ENCODE measurements at regions not wholly inside any gene's neighbourhood (a gene's known extent, or its start where the extent isn't known, plus 50 kb on each side); places are given as distances from the start of the nearest gene placed in this dataset.
A peak's percentile ranks its signal among the peaks of the same experiment; 100 is the strongest.

DNA sequence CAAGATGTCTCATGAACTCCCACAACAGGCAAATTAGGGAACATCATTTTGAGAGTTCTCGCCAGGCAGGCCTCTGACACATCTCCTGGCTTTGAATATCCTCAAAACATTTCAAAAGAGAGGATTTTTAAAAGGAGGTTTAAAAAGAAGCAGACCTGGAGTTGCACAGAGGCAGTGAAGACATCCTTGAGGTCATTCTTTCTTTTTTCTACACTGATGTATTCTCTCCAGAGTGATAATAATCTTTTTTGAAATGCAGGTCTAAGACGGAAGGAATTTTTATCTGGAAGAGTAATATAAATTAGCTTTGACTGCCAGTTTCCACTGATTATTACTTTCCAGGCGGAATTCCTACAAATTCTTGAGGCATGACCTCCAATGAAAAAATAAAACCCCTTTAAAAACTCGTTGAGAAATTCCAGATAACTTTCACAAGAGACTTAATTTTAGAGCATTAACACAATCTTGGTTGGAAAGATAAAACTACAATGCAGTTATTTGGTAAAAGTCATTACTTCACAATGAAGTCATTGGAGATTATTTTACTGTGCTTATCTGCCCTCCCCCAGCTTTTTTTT lies 125.0 kb downstream of the LYPLAL1 start:
- Histone ChIP-seq H3K27ac (peak overlapping the region in 1 of 21 experiments; percentile 62), H3K4me3 (no peak overlapping the region)

DNA sequence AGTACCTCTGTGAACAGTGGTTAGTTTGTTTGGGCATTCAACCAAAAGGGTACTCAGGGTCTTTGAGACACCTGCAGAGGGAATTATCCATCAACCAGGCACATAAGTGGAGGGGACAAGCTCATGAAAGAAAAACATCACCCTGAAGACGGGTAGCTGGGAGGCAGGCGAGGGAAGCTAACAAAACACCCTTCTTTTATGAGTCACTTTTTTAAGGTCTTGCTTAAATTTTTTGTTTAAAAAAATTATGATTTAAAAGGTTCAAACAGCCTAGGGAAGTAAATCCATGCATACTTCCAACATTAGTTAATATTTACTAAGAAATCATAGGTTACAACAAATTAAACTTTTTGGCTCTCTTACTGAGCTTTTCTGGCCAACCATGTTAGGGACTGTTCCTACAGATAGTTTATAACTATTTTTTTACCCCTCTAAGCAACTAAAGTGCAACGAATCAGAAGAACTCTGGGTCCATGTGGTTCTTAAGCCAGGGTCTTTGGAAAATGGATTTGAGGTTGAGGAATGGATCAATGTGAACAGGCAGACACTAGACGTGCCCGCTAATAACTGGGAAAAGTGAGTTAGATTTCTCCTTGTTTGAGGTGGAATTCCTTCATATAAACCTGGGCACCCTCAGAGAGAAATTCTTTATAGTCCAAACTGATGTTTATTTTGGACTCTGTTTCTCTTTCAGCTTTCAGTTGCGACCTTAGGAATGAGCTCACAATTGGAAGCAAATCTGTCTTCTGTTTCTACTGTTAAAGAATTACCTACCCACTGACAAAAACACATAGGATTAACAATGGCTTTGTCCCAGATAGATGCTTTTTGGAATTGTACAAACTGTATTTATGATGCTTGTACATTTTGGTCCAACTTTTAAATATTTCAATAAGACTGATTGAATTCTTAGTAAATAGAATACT lies 123.0 kb downstream of the LYPLAL1 start:
- H3K27ac ChIP-seq = no peak overlapping the region

DNA sequence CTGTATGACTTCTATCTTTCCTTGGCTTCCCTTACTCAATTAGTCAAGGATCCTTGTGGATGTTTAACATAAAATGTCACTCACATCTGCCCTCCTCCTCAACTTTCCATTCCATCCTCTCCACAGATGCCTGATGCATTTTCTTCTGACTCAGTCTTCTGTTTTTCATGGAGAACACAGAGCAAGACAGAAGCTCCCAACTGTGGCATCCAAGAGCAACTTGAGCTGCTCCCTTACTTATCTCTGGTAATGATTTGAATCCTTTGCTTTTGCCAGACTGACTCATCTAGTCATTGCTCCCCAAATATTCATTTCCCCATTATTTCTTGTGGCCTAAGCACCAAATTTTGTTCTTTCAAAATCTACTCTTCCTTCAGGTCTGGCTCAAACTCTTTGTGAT lies 120.6 kb downstream of the LYPLAL1 start:
- H3K4me3 ChIP-seq = no peak overlapping the region
- no peak overlapping the region for H3K27ac ChIP-seq

More for the DNA sequence above, 123.0 kb downstream of the LYPLAL1 start:
- no peak overlapping the region for H3K4me3 ChIP-seq

DNA sequence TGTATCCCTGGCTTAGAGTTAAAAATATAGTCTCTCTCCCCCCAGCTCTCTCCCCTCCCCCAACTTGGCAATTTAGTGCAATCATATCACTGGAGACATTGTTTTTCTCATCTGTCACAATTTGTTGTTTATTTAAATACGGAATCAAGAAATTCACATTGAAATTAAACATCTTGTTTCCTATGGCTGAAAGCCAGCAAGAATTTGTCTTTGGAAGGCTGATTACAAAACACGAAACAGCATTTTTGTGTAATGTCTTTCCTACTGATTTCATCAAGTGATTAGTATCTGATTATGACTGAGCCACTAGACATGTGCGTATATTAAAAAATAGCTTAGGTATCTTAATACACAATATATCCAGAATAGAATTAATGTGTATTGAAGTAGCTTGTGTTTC lies 119.7 kb downstream of the LYPLAL1 start:
- Histone ChIP-seq H3K4me3 (no peak overlapping the region), H3K27ac (no peak overlapping the region)

DNA sequence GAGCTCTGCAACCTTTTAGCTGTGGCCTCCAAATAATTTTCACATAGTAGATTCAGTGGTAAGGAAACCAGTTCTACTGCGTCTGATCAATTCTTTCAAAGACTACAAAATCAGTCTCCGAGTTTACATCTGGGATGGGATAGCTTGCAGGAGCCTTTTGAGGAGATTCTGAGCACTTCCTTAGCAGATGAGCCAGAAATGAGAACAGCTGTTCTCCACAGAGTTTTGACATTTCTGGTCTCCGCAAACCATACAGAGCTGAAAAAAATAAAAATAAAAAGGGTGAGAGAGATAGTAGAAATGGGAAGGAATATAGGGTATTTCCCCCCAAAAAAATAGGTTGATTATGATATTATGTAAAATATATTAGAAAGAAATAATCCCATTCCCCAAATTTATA lies 119.3 kb downstream of the LYPLAL1 start:
- H3K27ac ChIP-seq = no peak overlapping the region
- H3K4me3 ChIP-seq = no peak overlapping the region

DNA sequence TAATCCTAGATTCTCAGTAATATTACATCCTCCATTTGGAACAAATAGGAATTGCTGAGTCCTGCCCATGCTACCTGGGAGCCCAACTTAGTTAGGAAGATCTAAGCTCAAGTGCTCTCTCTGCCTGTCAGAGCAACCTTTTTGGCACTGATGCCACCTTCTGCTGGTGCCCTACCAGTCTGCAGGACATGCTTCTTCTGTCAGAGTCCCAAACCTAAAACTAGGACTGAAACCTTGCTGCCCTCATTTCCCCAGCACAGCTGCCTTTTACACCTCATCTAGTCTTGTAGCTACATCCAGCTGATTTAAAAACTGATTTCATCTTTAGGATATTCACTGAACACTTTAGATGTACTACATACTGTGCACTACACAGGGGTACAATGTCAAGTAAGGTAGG lies 118.7 kb downstream of the LYPLAL1 start:
- Histone ChIP-seq H3K27ac (no peak overlapping the region), H3K4me3 (no peak overlapping the region)

DNA sequence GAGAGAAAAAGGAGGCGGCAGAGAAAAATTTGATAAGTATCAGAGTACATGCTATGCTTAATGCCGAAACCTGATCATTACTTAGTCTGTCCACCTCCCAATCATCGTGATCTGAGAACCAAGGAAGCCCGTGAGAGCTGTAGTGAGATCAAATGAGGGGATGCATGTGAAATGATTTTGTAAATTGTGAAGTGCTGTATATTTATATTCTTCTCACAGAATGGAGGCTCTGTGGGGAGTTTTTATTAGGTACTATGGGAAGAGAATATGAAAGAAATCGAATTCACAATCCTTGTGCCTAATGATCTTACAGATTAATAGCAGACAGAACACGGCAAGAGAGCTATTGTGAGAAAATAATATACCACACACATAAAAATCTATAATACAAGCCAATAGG lies 115.5 kb downstream of the LYPLAL1 start:
- no peak overlapping the region for H3K27ac ChIP-seq
- no peak overlapping the region for H3K4me3 ChIP-seq

DNA sequence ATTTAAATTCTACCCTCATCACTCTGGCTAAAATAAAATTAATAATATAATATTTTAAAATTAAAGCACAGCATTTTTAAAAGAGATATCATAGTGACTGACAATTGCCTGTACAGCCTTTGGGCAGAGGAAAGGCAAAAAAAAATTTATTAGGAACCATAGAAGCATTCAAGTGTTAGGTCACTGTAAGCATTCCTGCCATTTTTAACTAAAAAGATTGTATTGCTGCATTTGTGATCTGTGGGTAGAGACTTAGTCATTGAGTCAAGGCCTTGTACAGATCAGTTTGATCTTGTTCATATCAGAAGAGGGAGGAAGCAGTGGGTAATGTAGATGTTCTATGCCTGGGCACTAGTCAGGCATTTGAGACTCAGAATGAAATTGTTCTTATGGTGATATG lies 109.9 kb downstream of the LYPLAL1 start:
- Histone ChIP-seq H3K4me3 (no peak overlapping the region), H3K27ac (no peak overlapping the region)

DNA sequence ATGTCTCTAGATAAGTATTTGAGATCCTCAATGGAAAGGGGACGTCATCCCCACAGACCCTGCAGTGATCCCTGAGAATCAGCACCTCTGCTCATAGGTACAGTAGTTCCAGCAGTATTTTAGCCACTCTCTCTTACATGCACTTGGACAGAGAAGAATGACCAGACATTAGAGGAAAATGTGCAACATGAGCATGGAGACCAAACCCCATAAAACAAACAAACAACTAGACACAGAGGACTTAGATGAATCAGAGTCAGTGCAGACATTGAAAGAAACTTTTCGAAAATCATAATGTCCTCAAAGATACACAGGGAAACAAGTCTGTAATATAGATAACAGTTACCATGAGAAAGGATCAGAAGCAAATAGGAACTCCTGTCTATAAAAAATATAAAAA lies 108.2 kb downstream of the LYPLAL1 start:
- no peak overlapping the region for H3K4me3 ChIP-seq
- no peak overlapping the region for H3K27ac ChIP-seq

DNA sequence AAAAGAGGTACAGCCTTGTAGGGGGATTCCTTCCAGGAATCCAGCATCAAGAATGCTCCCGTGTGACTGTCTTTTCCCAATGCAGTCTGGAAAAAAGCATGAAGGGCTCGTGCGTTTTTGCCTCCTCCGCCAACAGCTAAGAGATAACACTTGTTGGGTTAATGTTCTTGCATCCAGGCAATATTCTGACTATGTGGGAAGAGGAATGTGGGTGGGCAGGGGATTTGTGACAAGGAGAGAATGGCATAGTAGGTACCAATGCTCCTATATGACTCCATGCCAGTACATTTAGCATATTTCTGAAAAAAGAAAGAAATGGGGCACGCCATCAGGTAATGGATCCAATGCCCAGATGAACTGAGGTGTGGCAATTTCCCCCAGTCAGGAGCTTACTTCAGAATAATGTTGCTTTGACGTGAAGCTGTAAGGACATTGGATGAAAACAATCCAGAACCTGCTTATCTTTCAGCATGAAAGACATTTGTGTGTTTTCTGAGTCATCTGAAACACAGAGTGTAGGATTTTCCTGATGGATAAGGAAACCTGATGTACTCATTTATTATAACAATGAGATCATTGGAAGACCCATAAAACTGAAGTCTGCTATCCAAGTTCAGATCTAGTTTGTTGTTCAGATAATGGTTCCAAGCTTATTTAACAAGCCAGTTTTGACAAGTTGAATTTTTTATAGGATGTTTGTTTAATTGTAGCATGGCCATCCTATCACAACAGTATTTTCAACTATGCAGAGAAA lies 105.5 kb downstream of the LYPLAL1 start:
- H3K4me3 ChIP-seq = no peak overlapping the region
- no peak overlapping the region for H3K27ac ChIP-seq

DNA sequence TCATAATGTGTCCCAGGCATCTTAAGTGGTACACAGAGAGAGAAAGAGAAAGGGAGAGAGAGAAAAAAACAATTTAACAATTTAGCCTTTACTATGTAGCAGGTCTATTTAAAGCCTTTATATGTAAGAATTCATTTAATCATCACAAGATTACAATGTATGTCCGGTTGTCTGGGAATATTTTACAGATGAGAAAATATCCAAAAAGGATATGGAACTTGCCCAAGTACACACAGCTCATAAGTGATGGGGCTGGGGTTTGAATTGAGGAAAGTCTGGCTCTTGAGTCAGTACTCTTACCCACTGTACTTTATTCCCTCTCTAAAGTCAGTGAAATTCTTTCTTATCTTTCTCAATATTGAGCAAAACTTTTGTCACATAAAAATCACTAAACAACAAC lies 104.6 kb downstream of the LYPLAL1 start:
- no peak overlapping the region for H3K27ac ChIP-seq
- no peak overlapping the region for H3K4me3 ChIP-seq

DNA sequence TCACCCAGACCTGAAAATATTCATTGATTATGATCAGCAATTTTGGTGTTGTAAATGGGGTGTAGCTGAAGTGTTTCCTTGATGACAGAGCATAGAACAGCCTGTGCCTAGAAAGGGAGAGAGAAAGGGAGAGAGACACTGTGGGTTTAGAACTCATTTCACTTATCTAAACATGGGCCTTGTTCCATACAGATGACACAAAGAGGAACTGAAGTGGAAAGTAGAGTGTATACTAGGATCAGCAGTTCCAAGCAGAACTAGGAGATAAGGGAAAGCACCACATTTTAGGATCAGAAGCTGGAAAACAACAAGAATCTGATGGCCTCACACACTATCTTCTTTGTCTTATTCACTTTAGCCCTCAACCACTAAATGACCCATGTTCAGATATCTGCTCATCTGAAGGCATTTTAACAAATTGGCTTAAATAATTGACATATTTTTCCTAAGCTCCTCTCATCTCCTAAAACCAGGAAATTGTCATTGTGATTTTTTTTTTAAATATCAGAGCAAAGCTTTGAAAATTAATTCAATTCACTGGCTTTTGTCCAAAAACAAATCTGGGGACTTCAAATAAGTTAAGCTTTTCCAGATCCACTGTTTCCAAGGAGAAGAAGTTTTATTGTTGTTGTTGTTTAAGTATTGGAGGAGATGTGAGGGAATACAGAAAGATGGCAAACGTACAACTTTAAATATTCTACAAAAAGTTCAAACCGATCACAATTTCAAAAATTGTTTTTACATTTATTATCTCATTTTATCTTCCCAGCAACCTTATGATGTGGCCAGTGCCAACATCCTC lies 103.8 kb downstream of the LYPLAL1 start:
- no peak overlapping the region for H3K27ac ChIP-seq
- H3K4me3 ChIP-seq = no peak overlapping the region

DNA sequence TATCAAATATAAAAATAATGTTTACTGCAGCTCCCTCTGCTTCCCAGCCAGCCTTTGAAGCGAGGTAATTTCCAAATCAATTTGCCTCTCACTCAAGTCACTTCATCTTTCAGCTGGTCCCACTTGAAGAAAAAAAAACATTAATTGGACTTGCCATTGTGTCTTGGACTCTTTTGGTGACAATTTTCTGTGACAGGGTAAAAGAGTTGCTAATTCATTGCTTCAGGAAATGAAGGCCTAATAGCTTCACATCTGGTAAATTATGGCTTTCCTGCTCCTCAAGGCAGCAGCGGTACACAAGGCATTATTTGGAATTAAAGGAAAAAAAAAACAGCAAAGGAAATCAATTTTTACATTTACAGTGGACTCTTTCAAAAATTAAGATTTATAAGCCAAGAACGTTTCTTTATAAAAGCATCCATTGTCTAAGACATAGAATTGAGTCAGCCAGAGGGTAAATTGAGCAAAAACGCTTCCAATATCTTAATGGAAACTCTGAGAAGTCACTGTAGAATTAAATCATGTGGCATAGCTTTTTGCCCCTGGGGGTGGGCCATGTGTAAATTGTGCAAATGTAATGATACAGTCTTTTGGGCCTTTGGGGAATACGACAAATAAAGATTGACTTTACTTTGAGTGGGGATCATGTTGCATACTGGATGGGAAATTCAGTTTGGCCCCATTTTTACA lies 102.5 kb downstream of the LYPLAL1 start:
- Histone ChIP-seq H3K27ac (no peak overlapping the region), H3K4me3 (no peak overlapping the region)

DNA sequence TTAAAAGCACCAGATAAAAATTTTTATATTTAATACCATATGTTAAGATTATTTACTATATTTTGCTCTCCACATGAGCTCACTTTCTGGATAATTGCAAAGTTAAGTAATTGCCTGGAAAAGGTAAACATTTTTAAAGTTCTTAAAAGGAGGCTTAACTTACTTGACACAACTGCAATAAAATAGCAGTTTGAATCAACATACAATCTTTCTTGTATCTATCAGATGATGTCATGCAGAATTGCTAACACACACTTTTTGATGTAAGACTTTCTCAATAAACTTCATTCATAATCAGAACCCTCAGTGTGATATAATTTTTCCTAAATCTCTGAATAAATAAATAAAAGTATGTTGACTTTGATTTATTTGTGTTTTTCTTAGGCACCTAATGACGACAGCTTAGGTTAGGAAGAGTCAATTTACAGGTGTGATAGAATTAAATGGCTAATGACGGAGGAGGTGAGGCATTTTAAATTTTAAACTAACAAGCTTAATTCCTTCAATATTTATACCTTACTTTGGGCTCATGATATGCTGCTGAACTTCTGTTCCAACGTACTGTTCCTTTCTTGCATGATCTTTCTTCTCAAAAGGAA lies 99.5 kb downstream of the LYPLAL1 start:
- Histone ChIP-seq H3K4me3 (no peak overlapping the region), H3K27ac (no peak overlapping the region)

DNA sequence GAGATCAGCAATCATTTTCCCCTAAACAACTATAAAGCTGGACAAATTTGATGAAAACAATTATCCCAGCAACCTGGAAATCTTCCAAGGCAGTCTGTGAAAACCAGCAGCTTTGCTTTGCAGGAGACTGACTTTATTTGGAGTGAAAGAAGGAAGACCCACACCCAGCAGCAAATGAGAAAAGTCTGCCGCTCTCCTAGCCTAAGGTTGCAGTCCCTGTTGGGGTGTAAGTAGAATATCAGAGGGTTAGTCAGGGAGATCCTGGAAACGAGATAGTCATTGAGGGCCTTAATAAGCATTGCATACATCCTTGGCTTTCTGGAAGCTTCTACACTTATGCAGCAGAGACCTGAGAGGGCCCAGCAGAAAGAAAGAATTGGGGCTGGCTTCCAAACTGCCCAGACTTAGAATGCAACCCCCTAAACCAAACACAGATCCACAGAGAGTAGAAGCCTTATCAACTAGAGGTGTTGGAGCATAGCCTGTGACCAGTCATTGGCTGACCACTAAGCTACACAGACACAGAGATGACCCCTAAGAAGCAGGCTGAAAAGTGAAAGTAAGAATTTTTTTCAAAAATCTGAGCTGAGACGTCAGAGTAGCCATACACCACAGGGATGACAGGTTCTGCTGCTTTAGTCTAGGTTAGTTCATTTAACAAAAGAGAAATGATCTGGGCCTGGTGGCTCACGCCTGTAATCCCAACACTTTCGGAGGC lies 98.3 kb downstream of the LYPLAL1 start:
- Histone ChIP-seq H3K27ac (peak overlapping the region in 8 of 21 experiments; percentile 1 to 62 (median 24)), H3K4me3 (no peak overlapping the region)

DNA sequence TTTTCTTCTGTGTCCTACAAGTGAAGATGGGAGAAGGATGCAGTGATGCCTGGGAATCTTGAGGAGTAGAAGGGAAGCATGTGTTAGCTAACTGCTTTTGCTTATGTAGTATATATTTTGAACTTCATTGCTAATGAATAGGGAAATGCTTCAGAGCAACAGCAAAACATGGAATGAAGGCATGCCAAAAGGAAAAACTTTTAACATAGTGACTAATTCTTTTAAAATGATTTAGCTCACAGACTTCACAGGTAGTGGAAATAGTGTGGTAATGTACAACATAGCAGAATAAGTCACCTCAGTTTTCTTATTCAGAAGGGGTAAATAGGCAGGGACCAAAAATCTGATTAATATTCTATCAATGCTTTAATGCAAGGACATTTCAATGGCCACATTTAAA lies 95.5 kb downstream of the LYPLAL1 start:
- Histone ChIP-seq H3K27ac (no peak overlapping the region), H3K4me3 (no peak overlapping the region)

DNA sequence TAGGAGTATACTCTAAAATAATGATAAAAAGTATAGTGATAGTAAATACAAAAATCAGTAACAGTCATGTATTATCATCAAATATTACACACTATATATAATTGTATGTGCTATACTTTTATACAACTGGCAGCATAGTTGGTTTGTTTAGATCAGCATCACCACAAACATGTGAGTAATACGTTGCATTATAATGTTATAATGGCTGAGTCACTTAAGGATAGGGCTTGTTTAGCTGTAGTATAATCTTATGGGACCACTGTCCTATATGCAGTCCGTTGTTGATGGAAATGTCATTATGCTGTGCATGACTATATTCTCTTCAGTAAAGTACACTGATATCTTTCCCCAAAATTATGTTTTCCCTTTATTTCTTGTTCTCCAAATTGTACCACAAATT lies 92.8 kb downstream of the LYPLAL1 start:
- Histone ChIP-seq H3K27ac (no peak overlapping the region), H3K4me3 (no peak overlapping the region)

DNA sequence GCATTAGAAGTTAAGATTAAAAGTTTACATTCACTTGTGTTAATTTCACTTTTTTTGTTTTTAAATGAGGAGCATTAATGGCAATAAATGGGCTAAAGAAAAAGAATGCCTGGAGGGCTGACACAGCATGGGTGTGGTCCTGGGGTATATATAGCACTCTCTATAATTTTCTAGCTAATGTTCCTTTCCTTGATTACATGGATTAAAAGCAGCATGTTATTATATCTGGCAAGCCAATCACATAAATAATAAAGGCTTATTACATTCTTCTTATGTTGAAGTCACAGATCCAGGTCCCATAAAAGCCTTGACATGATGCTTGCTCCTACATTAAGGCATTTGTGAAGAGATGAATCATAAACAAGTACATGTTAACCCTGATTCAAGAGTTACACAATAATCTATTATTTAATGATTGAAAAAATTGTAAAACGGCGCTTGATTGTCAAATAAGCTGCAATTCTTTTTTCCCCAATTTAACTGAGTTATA lies 91.4 kb downstream of the LYPLAL1 start:
- H3K4me3 ChIP-seq = no peak overlapping the region
- no peak overlapping the region for H3K27ac ChIP-seq
